22Rv1 (cell line): ENCODE measurements at regions not wholly inside any gene's neighbourhood (a gene's known extent, or its start where the extent isn't known, plus 50 kb on each side); places are given as distances from the start of the nearest gene placed in this dataset.

ENCODE experiments used
- H3K27ac ChIP-seq: fragments of 450-650 bp; 2 replicates; pipeline ENCODE4 v1.5.1; 2017
- CTCF ChIP-seq: fragments of 450-650 bp; IDR thresholded peaks from 2 replicates; pipeline ENCODE4 v1.5.1; 2017; ENCODE audit warnings: mild to moderate bottlenecking
- ZFX ChIP-seq: fragments of 450-650 bp; IDR thresholded peaks from 2 replicates; pipeline ENCODE4 v1.6.1; 2017; ENCODE audit warnings: antibody characterized with exemption, borderline replicate concordance

- TF ChIP-seq CTCF (no peak), ZFX (no peak)
These were observed 195.9 kb downstream of the HGF start for GRCh38 chr7:81573932-81574331.

DNA sequence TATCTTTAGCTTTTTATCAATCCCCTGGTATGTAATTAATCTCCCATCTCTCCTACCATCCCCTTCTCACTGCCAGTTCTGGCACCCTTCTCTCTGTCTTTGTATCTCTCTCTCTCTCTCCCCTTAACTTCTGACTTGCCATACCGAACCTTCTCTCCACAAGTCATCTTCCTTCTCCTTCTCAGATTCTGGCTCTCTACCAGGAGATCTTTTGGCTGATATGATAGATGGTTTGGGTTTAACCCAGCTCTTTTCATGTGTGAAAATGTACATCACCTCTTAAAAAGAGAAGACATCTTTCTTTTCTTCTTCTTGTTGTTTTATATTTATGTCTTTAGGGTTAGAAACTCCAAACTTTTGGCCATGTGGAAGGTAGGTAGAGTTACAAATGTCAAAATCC lies 196.7 kb downstream of the HGF start:
- TF ChIP-seq CTCF (no peak), ZFX (no peak)

More at GRCh38 chr7:81573932-81574331, 195.9 kb downstream of the HGF start:
- H3K27ac ChIP-seq, result no peak overlapping the region

GRCh38 chr7:81562581-81562980 lies 207.3 kb downstream of the HGF start:
- TF ChIP-seq ZFX, result no peak
- no peak for TF ChIP-seq CTCF
- H3K27ac ChIP-seq, result no peak overlapping the region

More for the DNA sequence above, 196.7 kb downstream of the HGF start:
- H3K27ac ChIP-seq, result no peak overlapping the region

- H3K27ac ChIP-seq, result no peak overlapping the region
- TF ChIP-seq CTCF (no peak), ZFX (no peak)
These were observed 209.1 kb downstream of the HGF start for GRCh38 chr7:81560708-81561107.

DNA sequence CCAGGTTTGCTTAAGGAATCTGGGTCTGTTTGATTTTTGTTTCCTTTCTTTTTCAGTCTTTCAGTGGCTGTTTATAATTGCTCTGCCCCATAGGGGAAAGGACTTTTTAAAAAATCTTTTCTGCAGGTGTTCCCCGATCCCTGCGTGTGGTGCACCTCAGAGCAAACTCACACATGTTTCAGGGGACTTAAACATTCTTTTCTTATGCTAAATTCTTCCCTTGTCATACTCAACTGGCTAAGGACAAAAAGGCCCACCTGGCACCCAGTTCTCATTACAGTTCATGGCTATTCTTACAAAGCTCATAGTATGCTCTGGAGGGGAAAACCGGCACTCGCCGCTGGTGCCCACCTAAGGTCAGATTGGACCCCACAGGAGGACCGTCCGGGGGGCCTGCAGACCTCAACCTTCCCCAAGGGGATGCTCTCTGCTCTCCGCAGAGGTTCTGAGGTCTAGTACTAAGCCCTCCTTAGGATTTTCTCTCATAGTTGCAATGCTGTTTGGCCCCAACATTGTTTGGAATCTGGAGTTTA lies 220.3 kb downstream of the HGF start:
- H3K27ac ChIP-seq, result no peak overlapping the region
- no peak for TF ChIP-seq ZFX
- TF ChIP-seq CTCF, result no peak

DNA sequence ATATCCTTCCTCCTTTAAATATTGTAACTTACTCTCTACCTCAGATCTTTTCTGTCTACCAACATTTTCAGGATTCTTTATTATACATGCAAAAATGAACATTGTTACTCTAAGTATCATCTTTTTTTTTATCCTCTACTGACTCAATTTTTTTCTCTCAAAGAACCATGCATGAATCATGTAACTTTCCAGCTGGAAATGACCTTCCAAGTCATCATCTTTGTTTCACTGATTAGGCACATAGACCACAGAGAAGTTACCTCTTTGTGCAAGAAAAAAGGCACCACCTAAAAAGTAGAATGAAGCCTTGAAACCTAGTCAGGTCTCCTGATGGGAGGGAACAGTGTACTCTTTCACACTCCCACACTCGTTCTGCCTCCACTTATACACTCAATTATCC lies 234.9 kb downstream of the HGF start:
- H3K27ac ChIP-seq, result no peak overlapping the region
- TF ChIP-seq CTCF (no peak), ZFX (no peak)

DNA sequence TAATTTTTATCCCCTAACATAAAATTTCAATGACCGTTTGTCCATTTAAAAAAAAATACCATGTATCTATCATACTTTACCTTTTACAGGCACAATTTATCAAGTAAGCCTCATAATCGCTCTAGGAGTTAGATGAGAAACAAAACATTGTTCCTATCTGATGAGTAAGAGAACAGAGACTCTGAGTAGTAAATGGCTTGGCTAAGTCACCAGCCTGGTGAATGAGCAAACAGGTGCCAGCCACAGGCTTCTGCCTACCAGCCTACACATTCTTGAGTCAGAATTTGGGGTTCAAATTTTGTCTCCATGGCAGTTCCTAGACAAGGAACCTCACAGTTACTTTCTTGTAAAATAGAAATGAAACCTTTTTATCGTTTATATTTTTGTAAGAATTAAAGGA lies 235.4 kb downstream of the HGF start:
- H3K27ac ChIP-seq, result no peak overlapping the region
- TF ChIP-seq ZFX, result no peak
- TF ChIP-seq CTCF, result no peak
